Calu3 (cell line): ENCODE measurements at regions not wholly inside any gene's neighbourhood (a gene's known extent, or its start where the extent isn't known, plus 50 kb on each side); places are given as distances from the start of the nearest gene placed in this dataset.

Experiments used
- BruUV-seq: library from RNA; stranded (reverse); fragments of 400-500 nt; replicated peaks from 2 replicates; lab custom pipeline; 2021; lab: Mats Ljungman, UMichigan
- CTCF ChIA-PET: fragments of 300-600 bp; sonication (Branson Sonifier 250); formaldehyde crosslinking; loops from one replicate; lab custom pipeline; 2022; ENCODE audit warnings: antibody characterized with exemption; lab: Charles Lee
- DNase-seq: peaks from one replicate; pipeline ENCODE4 v3.0.0; 2022
- H3K27ac Mint-ChIP-seq: one replicate; pipeline ENCODE4 v1.8.0; 2022; ENCODE audit warnings: mixed read lengths; ENCODE audit not compliant: unreplicated experiment
- H3K27me3 Mint-ChIP-seq: one replicate; pipeline ENCODE4 v1.8.0; 2022; ENCODE audit warnings: mixed read lengths; ENCODE audit not compliant: unreplicated experiment
- H3K36me3 Mint-ChIP-seq: one replicate; pipeline ENCODE4 v1.8.0; 2022; ENCODE audit warnings: mild to moderate bottlenecking, moderate library complexity, mixed read lengths; ENCODE audit not compliant: insufficient read depth, unreplicated experiment
- H3K4me1 Mint-ChIP-seq: one replicate; pipeline ENCODE4 v1.8.0; 2022; ENCODE audit warnings: mild to moderate bottlenecking, low read depth, mixed read lengths; ENCODE audit not compliant: unreplicated experiment
- H3K4me3 Mint-ChIP-seq: one replicate; pipeline ENCODE4 v1.8.0; 2022; ENCODE audit warnings: mild to moderate bottlenecking, low read depth, moderate library complexity, mixed read lengths; ENCODE audit not compliant: unreplicated experiment
- H3K9me3 Mint-ChIP-seq: one replicate; pipeline ENCODE4 v1.8.0; 2022; ENCODE audit warnings: low read depth, mixed read lengths; ENCODE audit not compliant: unreplicated experiment
- CTCF ChIP-seq: fragments of 200-600 bp; IDR thresholded peaks from one replicate; pipeline ENCODE4 v1.8.0; 2022; ENCODE audit warnings: antibody characterized with exemption; ENCODE audit not compliant: unreplicated experiment
- intact Hi-C: fragments of 100-400 bp; cut with micrococcal nuclease; formaldehyde crosslinking; loops from one replicate; pipeline ENCODE4 v1.10.0; 2022; ENCODE audit not compliant: unreplicated experiment

- peaks cover 6% of the 10 kb centered on the region for H3K4me1 Mint-ChIP-seq
- no peaks in the 10 kb centered on the region for H3K9me3 Mint-ChIP-seq
- no peaks in the 10 kb centered on the region for H3K36me3 Mint-ChIP-seq
- peak; percentile 69 for DNase-seq
- TF ChIP-seq CTCF = no peak
- no peaks in the 10 kb centered on the region for H3K27me3 Mint-ChIP-seq
- intact Hi-C loops = loop anchor here (10.0 kb wide), 1 partner anchor 1809 kb away; no protein-coding TSS in a partner anchor
- CTCF ChIA-PET = no interaction called here
- no TSS peak for BruUV-seq
- H3K4me3 Mint-ChIP-seq = no peak overlapping the region
- H3K27ac Mint-ChIP-seq = no peak overlapping the region
Observed at GRCh38 chr2:146874260-146874658, 970.6 kb upstream of the ACVR2A start.

- CTCF ChIA-PET = interaction anchor here (0.6 kb wide), 1 partner anchor 1102 kb away, joined by 4 read pairs; no protein-coding TSS in a partner anchor
- Mint-ChIP-seq H3K9me3 (no peaks in the 10 kb centered on the region), H3K36me3 (no peaks in the 10 kb centered on the region), H3K4me3 (no peak overlapping the region), H3K27ac (no peak overlapping the region), H3K27me3 (no peaks in the 10 kb centered on the region), H3K4me1 (peaks cover 6% of the 10 kb centered on the region)
- BruUV-seq = no TSS peak
- intact Hi-C loops = loop anchor here (10.0 kb wide), 1 partner anchor 1809 kb away; no protein-coding TSS in a partner anchor
- TF ChIP-seq CTCF = no peak
- no peak for DNase-seq
Observed at GRCh38 chr2:146873646-146874259, 971.1 kb upstream of the ACVR2A start.

GRCh38 chr2:146873056-146873455 is 971.8 kb upstream of the ACVR2A start:
- H3K4me1 Mint-ChIP-seq = peaks cover 6% of the 10 kb centered on the region
- no peak overlapping the region for H3K27ac Mint-ChIP-seq
- DNase-seq = no peak
- TF ChIP-seq CTCF = no peak
- CTCF ChIA-PET = no interaction called here
- intact Hi-C loops = loop anchor here (10.0 kb wide), 1 partner anchor 1808 kb away; no protein-coding TSS in a partner anchor
- no peaks in the 10 kb centered on the region for H3K9me3 Mint-ChIP-seq
- no peak overlapping the region for H3K4me3 Mint-ChIP-seq
- no peaks in the 10 kb centered on the region for H3K36me3 Mint-ChIP-seq
- BruUV-seq = no TSS peak
- no peaks in the 10 kb centered on the region for H3K27me3 Mint-ChIP-seq

GRCh38 chr2:146870691-146871090 is 974.1 kb upstream of the ACVR2A start:
- no peak for TF ChIP-seq CTCF
- Mint-ChIP-seq H3K9me3 (no peaks in the 10 kb centered on the region), H3K27ac (no peak overlapping the region), H3K4me3 (no peak overlapping the region), H3K27me3 (no peaks in the 10 kb centered on the region), H3K36me3 (no peaks in the 10 kb centered on the region), H3K4me1 (peaks cover 6% of the 10 kb centered on the region)
- intact Hi-C loops = loop anchor here (10.0 kb wide), 1 partner anchor 1806 kb away; no protein-coding TSS in a partner anchor
- CTCF ChIA-PET = interaction anchor here (0.7 kb wide), 1 partner anchor 138 kb away, joined by 3 read pairs; no protein-coding TSS in a partner anchor
- no TSS peak for BruUV-seq
- DNase-seq = no peak
